Stomach (tissue), 4 donors: ENCODE measurements at regions not wholly inside any gene's neighbourhood (a gene's known extent, or its start where the extent isn't known, plus 50 kb on each side); places are given as distances from the start of the nearest gene placed in this dataset.

Experiments
- CTCF ChIP-seq, 7 experiments: fragments of 450-650 bp in 4 of 7; fragments of 200-600 bp in 3 of 7; sonication (generic) in 3 of 7; IDR thresholded peaks; one replicate each; pipeline ENCODE4 v1.5.1; 2016 to 2019; ENCODE audit warnings: antibody characterized with exemption in 7 of 7, control low read depth in 2 of 7, mild to moderate bottlenecking in 1 of 7
- EP300 ChIP-seq: sonication (generic); formaldehyde crosslinking; IDR thresholded peaks from one replicate; pipeline ENCODE4 v1.6.1; 2017; ENCODE audit warnings: antibody characterized with exemption
- POLR2A ChIP-seq, 4 donors: fragments of 450-650 bp; IDR thresholded peaks; one replicate each; pipeline ENCODE4 v1.6.1; 2016; ENCODE audit warnings: antibody characterized with exemption in 4 of 4, control low read depth in 2 of 4, mild to moderate bottlenecking in 1 of 4, moderate library complexity in 1 of 4
- POLR2AphosphoS5 ChIP-seq, 3 donors: sonication (generic); formaldehyde crosslinking; IDR thresholded peaks; one replicate each; pipeline ENCODE4 v1.6.1; 2016; ENCODE audit warnings: antibody characterized with exemption in 3 of 3

- TF ChIP-seq CTCF (IDR thresholded peaks at IDR 0.05) (no peak), EP300 (no peak), POLR2AphosphoS5 (IDR thresholded peaks at IDR 0.05) (no peak), POLR2A (IDR thresholded peaks at IDR 0.05) (no peak)
Observed at GRCh38 chr14:103250181-103250580, 83.9 kb upstream of the EIF5 start.
